NCI-H510A (cell line): ENCODE measurements at regions not wholly inside any gene's neighbourhood (a gene's known extent, or its start where the extent isn't known, plus 50 kb on each side); places are given as distances from the start of the nearest gene placed in this dataset.
"Not testable (repeated sequence)": the region's sequence is repeated elsewhere in the genome, so short reads cannot be mapped to it uniquely, and the experiment has no call there.

Source experiments
- DNase-seq: peaks from one replicate; lab custom pipeline; 2025; lab: John Stamatoyannopoulos, UW

DNA sequence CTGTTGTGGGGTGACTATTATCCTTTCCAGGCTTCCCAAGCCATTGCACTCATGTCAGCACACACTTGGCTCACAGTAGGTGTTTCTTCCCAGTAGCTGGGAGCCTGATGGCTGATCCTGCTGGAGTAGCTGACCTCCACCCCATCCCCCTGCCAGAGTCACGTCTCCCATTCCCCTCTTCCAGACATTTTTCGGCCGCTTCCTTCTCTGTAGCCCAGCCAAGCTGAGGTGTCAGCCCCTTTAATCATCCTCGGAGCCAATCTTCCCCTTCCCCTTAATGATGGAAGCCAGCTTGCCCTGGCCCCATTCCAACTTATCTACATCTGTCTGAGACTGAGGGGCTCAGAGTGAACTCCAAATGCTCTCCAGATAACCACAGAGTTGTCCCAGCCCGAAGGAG, 550.7 kb downstream of the MN1 start:
- no peak for DNase-seq

DNA sequence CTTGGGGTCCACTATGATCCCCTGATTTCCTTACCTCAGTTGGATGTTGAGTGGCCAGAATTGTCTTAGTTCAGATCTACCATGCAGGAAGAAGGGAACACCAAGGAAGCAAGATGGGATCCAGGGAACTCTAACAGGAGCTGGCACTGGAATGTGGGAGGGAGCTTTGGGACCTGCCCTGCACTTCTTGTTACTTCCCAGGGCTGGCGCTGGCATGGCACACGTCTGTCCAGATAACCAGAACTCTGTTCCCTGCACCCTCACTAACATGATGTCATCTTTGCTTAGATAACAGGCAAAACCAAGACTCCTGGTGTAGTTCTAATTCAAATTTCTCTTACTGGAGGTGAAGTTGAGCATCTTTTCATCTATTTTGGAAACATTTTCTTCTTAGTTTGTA, 550.0 kb downstream of the MN1 start:
- DNase-seq: no peak

DNA sequence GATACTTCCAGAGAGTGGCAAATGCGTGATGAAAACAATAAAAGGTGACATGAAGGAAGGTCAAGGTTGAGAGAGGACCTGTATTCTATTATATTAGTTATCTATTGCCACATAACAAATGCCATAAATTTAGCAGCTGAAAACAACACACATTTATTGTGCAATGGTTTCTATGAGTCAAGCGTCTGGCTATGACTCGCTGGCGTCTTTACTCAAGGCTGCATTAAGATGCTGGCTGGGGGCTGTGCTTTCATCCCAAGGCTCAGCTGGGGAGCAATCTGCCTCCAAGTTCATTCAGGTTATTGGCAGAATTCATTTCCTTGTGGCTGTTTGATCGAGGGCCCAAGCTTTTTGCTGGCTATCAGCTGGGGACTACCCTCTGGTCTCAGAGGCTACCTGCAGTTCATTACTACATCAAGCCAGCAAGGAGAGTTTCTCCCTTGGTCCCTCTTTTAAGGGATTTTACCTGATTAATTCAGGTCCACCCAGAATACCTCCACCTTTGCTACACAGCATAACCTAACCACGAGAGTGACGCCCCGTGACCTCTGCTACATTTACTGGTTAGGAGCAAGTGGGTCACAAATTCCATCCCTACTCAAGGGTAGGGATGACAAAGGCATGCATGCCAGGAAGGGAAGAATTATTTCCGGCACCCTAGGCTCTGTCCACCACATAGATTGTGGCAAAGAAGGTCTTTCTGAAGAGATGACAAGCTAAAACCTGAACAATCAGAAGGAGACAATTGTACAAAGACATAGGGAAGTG, 549.1 kb downstream of the MN1 start:
- no peak for DNase-seq

DNA sequence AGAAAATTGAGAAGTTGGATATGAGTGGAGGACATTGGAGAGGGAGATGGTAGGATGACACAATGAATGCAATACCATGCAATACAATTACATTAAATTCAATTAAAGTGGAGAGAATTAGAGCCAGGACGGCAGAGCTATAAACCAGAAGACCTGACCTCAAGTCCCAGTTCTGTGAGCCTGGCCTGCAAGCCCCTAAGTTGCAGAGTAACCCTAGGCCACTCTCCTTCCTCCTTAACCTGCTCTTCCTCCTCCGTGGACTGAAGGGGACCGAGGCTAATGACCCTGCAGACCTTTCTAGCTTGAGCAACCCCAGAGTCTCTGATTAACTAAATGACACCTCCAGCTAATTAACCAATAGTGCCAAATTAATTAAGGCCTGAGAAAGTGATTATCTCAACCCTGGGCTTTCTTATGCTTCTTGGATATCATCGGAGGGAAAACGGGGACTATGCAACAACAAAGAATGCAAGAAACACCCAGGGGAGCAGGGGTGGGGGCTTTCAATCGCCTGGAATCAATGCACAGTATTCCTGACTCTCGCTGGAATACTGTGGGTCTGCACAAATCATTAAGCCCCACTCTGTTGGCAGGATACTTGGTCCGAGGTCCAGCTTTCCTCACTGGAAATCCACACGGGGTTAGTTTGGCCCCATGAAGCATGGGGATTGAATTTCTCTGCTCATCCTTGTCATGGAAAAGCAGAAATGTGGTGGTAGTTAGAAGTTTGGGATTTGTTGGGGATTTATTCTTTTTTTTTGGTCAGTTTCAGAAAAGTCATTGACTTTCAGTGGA, 548.3 kb downstream of the MN1 start:
- no peak for DNase-seq

DNA sequence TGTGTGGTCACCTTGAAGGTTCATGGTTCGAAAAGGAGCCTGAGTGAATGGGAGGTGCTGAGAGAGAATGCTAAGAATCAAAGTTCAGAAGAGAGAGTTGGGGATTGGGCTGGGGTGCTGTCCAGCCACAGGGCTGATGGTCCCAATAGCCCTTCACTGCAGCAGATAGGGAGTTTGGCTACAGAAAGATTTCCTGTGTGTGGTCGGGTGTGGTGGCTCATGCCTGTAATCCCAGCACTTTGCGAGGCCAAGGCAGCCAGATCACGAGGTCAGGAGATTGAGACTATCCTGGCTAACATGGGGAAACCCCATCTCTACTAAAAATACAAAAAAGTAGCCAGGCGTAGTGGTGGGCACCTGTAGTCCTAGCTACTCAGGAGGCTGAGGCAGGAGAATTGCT, 547.5 kb downstream of the MN1 start:
- not testable (repeated sequence) for DNase-seq

DNA sequence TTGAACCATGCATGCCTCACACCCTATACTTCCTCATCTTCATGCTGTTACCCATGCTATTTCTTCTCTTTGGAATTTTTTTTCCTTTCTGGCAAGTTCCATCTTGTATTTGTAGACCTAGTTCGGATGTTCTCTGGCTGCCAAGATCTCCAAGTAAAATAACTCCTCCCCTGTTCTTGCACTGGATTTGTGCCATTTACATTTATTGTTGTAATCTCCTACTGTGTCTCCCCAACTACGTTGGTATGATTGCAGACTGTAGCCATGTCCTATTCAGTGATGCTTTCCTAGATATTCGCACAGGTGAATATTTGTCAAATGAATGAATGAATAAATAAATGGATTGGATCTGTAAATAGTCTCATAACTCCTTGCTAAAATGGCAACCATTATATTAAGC, 546.0 kb downstream of the MN1 start:
- no peak for DNase-seq

DNA sequence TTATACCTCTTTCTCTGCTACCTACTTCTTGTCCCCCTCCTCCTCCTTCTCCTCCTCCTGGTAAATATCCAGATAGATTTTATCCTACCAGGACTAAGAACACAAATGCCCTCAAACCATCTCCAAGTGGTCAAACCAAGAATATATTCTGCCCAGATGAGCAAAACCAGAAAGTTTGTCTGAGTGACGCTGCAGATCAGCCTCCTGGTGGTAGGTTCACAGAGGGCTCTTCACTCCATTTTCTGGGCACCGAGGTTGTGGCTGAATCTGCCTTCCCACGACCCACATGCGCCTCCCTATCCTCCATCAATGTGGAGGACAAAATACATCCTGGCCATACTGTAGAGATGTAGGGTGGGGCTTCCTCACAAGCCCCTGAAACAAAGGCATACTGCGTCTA, 543.6 kb downstream of the MN1 start:
- no peak for DNase-seq

DNA sequence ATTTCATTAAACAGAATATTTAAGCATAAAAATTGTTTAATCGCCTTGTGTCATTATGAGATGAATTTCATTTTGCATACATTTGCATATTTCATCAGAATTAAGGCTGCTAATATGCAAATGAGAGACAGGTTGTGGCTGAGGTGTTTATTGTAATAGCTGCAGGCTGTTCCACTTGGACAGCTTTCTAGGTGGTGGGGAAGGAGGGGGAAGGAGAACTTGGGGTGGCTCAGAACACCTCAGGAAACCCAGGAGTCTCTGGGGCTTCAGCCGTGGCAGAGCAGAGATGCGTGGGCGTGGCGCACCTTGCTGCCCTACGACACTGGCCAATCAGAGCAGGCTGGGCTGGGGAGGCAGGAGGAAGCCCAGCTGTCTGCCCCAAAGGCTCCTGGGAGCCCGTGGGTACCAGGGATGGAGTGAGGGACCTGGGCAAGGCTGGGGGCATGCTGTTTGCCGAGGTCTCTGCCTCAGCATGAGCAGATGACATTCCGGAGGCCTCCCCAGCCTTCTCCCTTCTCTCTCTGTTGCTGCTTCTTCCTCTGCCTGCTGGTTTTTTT, 542.9 kb downstream of the MN1 start:
- no peak for DNase-seq

DNA sequence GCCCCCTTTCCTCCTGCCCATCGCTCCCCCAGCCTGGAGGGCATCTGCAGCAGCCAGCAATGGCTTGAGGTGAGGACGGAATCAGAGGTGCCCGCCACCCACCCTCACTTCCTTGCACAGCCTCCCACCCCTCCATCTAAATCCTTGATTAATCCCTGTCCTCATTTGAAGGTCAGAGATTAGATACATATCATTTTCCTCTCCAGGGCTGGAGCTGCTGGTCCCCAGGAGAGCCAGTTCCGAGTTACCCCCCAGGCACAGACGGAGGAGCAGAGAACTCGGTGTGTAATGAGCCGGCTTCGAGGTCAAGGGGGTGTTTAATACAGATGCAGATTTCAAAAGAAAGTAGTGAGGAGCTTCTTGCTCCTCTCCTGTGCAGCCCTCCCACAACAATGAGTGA, 542.1 kb downstream of the MN1 start:
- no peak for DNase-seq

DNA sequence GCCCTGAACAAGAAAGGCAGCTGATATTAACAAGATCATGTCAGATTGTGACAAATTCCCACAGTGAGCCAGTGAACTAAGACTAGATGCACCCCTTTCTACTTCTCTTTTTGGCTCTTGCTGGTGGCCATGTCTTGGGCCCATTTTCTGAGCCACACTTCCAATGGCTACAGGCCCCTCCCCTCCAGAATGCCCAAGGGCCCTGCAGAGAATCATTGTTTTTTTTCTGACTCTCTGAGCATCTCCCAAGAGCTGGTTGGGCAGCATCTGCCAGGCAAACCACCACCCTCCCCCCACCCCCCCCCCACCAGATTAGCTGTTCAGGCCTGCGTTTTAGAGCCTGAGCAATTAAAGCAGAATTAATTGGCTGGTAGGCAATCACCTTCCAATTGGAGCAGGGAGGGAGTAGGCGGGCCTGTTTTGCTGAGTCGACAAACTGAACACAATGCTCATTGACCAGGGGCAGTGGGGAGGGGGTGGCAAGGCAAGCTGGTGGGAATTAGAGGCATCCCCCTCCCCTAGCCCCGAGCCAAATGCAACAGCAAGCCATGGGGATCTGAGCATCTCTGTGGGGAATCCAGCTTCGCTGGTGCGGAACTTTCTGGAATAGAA, 541.4 kb downstream of the MN1 start:
- no peak for DNase-seq

DNA sequence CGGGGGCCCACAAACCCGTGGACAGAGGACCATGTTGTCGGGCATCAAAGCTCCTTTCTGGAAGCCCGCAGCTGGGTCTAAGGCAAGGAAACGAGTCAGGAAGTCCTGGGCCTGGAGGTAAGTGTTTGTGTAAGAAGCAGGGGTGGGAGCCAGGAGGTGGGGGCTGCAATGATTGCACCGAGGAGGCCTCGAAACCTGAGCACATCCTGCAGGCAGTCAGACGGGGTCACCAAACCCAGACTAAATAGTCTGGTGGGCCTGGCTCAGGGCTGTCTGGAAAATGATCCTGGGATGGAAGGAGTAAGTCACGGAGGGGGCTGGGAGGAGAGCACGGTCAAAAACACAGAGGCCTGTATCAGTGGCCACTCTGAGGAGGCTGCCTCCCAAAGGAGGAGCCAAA, 539.2 kb downstream of the MN1 start:
- DNase-seq: no peak

DNA sequence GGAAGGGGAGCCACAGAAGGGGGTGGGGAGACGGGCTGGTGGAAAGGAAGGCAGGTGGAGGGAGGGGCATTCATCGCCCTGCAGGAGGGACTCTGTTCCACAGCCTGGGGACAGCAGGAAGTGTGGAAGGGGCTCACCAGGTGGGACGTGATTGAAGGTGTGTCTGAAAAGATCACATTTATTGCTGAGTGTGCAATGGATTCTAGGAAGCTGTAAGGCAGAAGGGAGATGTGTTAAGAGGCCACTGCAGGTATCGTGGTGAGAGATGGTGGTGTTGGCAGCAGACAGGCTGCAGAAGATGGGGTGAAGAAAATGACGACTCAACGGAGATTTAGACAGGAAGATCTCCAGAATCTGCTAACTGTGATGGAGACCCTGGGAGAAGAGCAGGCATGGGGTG, 537.4 kb downstream of the MN1 start:
- DNase-seq: no peak

DNA sequence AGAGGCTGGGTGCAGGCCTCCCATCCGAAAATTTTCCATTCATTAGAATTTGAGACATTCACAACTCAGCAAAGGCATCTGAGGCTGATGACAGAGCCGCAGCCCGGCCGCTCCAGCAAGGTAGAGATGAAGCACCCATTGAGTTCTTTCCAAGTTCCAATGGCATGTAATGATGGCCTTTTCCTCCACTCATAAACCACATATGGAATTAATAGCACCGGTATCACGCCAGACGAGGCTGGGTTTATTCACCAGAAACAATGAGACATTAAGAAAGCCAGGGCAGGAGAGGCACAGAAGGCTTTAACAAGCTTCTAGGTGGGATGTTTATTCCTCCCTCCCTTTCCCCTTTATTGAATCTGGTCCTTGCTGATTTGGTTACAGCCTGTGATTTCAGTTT, 534.4 kb downstream of the MN1 start:
- no peak for DNase-seq

DNA sequence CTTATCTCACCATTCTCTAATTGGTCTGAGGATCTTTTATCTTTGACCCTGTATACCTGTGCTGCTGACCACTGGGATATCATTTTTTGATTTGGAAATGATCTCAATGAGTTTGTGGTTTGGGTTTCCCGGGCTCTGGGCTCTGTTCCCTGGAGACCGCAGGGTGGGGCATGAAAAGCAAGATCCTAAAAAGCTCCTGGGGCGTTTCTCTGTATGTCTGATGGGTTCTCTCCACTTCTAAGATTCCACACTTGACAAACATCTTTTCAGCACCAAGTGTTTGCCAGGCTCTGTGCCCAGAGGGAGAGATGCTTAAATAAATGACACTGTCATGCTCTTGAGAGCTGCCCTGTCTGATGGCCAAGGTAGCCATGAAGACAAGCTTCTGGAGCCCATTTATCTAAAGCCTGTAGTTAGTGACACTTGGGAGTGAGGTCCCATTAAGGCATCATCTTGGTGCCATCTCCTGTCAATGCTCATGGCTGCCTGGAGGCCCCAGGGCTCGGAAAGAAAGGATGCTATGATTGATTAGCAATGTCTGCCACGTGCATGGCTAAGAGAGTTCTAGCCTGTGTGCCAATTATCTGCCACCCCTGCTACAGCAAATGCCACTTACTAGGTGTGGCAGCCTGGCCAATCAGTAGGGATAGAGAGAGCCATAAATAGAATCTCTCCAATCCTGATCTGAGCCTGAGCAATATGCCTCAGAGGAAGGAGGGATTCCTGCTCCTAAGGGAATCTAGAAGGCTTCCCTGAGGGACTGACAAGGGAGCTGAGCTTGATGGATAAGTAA, 531.6 kb downstream of the MN1 start:
- no peak for DNase-seq

DNA sequence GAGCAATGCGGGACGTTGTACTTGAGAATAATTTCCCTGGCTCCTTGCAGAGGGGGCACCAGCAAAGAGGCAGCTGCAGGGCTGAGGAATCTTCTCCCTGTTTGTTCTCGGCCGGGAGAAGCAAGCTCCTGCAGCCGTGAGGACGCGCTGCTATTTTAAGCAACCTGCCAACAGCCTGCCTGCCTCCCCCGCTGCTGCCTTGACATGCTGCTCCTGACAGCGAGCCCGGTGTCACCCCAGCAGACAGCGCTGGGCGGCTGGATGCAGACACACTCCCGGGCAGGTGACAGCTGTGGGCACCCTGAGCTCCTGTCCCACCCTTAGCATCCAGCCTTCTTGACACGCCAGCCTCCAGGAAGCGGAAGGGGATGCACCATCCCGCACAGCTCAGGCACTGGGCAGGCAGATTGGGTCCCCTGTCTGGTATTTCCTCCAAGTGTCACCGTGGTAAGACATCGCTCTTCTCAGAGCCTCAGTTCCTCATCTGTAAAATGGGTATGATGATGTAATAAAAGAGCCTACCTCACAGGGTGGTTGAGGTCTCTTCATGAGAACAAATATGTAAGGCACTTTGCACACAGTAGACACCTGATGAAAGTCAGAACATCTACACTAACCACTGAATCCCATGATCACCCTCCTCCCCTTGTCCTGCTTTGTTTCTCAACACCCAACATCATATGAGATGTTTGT, 530.6 kb downstream of the MN1 start:
- no peak for DNase-seq

DNA sequence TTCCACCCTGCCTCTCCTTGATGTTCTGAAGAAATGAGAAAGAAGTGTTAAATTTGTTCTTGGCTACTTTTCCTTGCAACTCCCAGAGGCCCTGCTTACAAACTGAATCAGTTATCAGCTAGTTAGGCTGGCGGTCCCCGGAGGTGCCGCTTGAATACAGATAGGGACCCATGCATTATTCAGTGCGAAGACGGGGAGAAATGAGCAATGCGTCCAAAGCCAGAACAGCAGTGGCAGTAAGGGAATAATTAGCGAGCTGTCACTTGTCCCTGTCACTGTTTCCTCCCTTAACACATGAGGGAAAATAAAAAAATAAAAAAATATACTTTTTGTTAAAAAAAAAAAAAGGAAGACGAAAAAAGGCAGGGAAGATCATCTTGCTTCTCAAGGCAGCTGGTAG, 528.1 kb downstream of the MN1 start:
- DNase-seq: no peak

DNA sequence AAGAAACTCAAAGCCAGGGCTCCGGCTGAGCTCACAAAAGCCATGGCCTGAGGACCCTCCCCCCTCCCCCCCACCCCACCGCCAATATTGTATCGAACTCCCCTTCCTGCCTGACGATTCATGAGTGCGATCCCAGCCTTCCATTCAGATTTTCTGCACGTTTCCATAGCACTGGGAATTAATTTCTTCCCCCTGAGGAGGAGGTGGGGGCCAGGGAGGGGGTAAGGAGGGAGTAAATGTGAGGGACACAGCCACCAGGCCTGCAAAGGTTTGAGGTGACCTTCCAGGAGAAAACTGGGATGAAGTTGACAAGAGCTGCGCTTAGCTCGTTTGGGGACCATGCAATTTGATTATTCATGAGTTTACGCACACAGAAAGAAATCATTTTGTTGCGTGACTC, 527.7 kb downstream of the MN1 start:
- DNase-seq: no peak

DNA sequence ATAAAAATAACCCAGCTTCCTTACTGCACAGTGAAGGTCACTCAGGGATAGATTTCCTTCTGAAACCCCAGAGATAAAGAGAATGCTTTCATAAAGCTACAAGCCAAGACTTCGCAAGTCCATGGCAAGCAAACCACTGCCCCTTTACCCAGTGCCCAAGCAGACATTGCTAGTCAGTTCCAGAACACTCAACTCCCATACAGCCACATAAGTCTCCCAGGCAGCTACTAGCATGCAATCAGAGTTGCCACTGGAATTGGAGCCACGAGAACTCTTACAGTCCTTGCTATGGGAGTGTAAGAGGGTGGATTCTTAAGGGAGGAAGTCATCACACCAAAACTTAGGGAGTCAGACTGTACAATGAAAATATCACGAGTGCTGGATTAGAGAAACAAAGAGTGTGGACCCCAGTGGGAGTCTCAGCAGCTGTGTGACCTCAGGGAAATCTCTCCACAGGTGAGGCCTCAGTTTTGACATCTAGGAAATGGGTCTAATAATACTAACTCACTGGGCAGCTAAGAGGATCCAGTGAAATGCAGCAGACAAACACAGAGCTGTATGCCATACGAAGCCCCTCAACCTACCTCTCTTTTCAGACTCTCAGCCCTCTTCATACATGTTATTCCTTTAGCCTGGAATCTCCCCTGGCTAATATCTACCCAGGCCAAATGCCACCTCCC, 526.6 kb downstream of the MN1 start:
- no peak for DNase-seq

DNA sequence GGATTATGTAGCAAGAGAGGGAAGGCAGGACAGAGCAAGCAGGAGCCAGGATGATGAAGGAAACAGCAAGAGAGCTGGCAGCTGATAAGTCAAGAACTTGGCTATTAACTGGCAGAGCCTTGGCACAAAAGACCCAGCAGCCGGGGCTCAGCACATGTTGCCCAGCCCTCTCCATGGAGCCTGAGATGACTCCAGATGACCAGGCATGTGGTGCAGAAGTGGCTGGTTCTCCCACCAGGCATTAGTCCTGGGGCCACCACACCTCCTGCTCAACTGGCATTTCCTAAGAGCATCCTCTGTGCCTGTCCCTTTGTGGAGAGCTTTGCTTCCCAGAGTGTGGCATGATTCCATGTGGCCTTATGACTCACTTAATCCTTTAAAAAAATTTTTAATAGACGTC, 522.6 kb downstream of the MN1 start:
- no peak for DNase-seq

DNA sequence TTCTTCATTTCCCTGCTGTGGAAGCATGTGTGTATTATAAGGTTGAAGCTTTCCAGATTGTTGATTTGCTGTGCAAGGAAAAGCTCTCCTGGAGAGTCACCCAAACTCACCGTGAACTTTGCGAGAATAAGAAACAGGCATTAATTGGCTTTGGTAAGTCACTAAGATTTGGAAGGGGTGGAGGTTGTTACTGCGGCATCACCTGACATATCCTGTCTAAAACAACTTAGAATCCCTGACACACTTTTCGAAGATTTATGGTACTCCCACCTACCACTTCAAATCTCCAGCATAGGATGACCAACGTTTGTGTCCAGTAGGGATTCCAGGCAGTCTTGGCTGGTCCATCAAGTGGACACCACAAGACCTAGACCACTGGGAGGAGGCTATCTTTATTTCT, 518.3 kb downstream of the MN1 start:
- no peak for DNase-seq

DNA sequence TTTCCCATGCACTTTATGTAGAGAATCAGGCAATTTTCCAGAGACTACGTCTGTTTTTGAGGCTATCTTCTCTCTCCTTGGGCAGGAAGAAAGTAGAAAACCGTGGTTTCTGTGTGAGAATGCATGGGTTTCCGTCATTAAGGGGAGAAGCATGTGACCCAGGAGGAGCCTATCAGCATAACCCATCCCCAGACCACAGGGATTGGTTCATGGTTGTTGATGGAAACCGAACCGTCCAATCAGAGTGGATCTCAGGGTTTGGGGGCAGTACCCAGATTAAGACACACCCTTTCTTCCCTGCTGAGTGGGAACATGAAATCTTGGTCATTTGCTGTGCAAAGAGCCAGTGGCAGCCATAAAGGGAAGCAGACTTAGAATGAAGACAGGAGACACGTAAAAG, 517.8 kb downstream of the MN1 start:
- DNase-seq: no peak
